HG02840 (cell line): ENCODE measurements at regions not wholly inside any gene's neighbourhood (a gene's known extent, or its start where the extent isn't known, plus 50 kb on each side); places are given as distances from the start of the nearest gene placed in this dataset.

ENCODE experiments used
- ATAC-seq: cut with Tn5 transposase; IDR thresholded peaks from one replicate; pipeline ENCODE4 v1.9.1; 2021; ENCODE audit warnings: mild to moderate bottlenecking, moderate library complexity, moderate number of reproducible peaks; ENCODE audit not compliant: unreplicated experiment, low FRiP score

DNA sequence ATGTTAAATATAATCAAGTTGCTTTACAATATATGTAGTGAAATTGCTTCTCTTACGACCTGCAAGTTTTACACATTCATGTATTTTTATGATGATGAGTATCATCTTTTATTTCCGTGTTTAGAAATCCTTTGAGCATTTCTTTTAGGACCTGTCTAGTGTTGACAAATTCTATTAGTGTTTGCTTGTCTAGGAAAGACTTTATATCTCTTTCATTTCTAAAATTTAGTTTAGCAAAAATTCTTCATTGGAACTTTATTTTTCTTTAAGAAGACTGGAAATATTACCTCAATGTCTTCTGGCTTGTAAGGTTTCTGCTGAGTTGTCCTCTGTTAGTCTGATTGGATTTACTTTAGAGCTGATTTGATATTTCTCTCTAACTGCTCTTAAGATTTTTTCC is 920.9 kb upstream of the CTNND2 start:
- no peak for ATAC-seq

GRCh38 chr5:12805165-12805698 is 901.0 kb upstream of the CTNND2 start:
- ATAC-seq, result no peak

DNA sequence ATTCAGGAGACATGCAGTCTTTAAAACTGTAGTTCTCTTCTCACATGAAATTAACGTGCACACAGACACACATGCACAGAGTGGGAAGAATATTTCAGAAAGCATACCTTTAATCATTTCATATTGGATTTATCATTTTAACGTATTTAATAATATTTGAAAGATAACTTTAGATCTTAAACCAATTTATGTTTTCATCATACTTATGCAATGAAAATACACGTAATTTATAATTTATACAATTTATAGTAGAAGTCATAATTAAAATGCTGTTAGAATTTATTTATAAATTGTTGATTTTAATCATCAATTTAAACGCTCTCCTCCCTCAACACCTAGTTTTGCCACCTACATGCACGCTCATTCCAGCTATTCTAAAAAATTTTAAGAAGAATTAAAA is 894.9 kb upstream of the CTNND2 start:
- ATAC-seq, result no peak

- ATAC-seq, result no peak
These were observed 891.1 kb upstream of the CTNND2 start for GRCh38 chr5:12795333-12795663.

GRCh38 chr5:12794476-12795332 is 890.5 kb upstream of the CTNND2 start:
- no peak for ATAC-seq

- ATAC-seq, result no peak
These were observed 889.1 kb upstream of the CTNND2 start for GRCh38 chr5:12793373-12793772.

- no peak for ATAC-seq
These were observed 876.3 kb upstream of the CTNND2 start for GRCh38 chr5:12780536-12780935.

GRCh38 chr5:12777342-12777741 is 873.1 kb upstream of the CTNND2 start:
- ATAC-seq, result no peak

- ATAC-seq, result no peak
These were observed 868.0 kb upstream of the CTNND2 start for GRCh38 chr5:12772276-12772675.

- no peak for ATAC-seq
These were observed 855.1 kb upstream of the CTNND2 start for GRCh38 chr5:12759377-12759776.

DNA sequence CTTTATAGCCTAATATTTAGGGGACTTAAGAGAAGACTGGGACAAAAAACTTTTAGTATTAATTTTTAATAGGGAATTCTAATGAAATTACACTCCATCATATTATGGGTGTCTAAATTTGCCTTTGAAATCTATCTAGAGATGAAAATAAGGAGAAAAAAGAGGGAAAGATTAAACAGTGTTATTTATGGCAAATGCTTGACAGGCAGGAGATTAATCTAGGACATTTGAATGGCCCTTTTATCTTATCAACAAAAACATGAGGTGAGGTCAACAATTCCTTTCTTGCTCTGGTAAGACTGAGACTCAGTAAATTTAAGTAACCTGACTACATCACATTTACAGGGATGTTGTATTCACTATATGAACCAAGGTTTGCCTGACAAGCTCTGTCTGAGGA is 852.8 kb upstream of the CTNND2 start:
- ATAC-seq, result no peak

- ATAC-seq, result no peak
These were observed 841.3 kb upstream of the CTNND2 start for GRCh38 chr5:12745537-12745936.

DNA sequence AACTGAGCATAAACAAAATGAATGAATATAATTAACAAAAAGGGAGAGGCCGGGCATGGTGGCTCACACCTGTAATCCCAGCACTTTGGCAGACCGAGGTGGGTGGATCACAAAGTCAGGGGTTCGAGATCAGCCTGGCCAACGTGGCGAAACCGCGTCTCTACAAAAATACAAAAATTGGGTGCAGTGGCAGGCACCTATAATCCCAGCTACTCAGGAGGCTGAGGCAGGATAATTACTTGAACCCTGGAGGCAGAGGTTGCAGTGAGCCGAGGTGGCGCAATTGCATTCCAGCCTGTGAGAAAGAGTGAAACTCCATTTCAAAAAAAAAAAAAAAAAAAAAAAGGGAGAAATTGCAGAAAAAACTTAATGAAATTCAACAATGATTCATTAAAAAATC is 839.3 kb upstream of the CTNND2 start:
- ATAC-seq, result no peak

- no peak for ATAC-seq
These were observed 826.1 kb upstream of the CTNND2 start for GRCh38 chr5:12730354-12730753.

- no peak for ATAC-seq
These were observed 812.4 kb upstream of the CTNND2 start for GRCh38 chr5:12716664-12717063.

GRCh38 chr5:12707560-12707959 is 803.3 kb upstream of the CTNND2 start:
- ATAC-seq, result no peak

DNA sequence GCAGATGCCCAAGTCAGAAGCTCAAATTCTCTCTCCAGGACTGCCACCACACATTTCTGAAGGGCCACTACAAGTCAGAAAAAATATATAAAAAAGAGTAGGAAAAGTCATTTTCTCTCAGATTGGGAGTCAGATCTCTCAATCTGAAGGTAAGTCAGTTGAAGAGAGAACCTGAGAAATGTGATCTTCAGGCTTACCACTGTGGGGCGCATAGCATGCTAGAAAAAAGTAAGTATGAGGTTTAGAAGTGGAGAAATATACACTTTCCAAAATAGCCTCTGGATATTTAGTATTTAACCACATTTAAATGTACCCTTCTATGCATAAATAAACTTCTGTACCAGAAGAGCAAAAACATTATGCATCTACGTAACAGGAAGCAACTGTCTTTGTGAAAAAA is 800.7 kb upstream of the CTNND2 start:
- ATAC-seq, result no peak

DNA sequence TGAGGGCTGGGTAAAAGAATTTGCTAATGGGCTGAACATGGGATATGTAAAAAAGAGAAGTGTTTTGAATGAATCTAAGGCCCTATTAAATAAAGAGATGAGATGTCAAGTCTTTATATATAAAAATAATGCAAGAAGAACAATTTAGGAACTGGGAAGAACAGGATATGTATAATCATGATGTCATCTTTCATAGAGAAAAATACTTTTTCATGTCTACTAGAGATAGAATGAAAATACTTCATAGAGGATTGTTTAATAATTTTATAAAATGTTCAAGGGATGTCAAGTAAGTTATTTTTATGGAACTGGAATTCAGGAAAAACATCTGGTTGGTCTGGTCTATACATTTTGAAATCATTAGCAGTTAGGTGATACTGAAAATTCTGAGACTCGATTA is 799.0 kb upstream of the CTNND2 start:
- ATAC-seq, result no peak

DNA sequence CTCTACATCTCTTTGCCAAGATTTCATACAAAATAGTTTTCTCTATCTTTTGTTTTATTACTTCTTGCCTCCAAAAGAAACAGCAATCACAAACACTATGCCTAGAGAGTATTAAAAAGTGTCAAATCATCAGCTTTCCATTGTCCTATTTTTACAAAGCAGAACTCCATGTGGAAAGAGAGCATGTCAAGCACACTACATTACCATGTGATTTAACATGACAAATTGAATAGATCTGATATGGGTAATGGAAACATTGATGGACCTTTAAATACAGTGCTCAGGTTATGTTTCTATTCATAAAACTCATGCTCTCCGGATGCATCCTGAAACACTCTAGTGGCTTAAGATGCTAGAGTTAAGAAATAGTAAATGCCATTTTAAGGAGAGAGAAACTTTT is 791.4 kb upstream of the CTNND2 start:
- no peak for ATAC-seq

- ATAC-seq, result no peak
These were observed 787.1 kb upstream of the CTNND2 start for GRCh38 chr5:12691330-12691729.

- ATAC-seq, result no peak
These were observed 786.1 kb upstream of the CTNND2 start for GRCh38 chr5:12690361-12690760.

- no peak for ATAC-seq
These were observed 779.0 kb upstream of the CTNND2 start for GRCh38 chr5:12683249-12683648.
